Ammon's horn (tissue), 1 donor: ENCODE measurements at regions not wholly inside any gene's neighbourhood (a gene's known extent, or its start where the extent isn't known, plus 50 kb on each side); places are given as distances from the start of the nearest gene placed in this dataset.

Source experiments
- DNase-seq: peaks from one replicate; pipeline ENCODE4 v3.0.0-alpha.2; 2016; ENCODE audit warnings: low spot score

GRCh38 chr2:5955921-5956320 lies 263.7 kb downstream of the SOX11 start:
- no peak for DNase-seq

- no peak for DNase-seq
Measured at GRCh38 chr2:5959836-5960820, 267.9 kb downstream of the SOX11 start.

- DNase-seq = no peak
Measured at GRCh38 chr2:5967506-5967905, 275.3 kb downstream of the SOX11 start.

- DNase-seq = no peak
Measured at GRCh38 chr2:5969303-5969702, 277.1 kb downstream of the SOX11 start.

GRCh38 chr2:5970347-5970746 lies 278.2 kb downstream of the SOX11 start:
- DNase-seq = no peak

- no peak for DNase-seq
Measured at GRCh38 chr2:5974477-5974876, 282.3 kb downstream of the SOX11 start.

- no peak for DNase-seq
Measured at GRCh38 chr2:5975401-5975800, 283.2 kb downstream of the SOX11 start.

GRCh38 chr2:5976531-5977065 lies 284.4 kb downstream of the SOX11 start:
- DNase-seq = no peak

GRCh38 chr2:5977477-5977876 lies 285.3 kb downstream of the SOX11 start:
- no peak for DNase-seq

GRCh38 chr2:5978131-5978751 lies 286.1 kb downstream of the SOX11 start:
- no peak for DNase-seq

- peak; percentile 36 for DNase-seq
Measured at GRCh38 chr2:5980450-5981190, 288.4 kb downstream of the SOX11 start.

- DNase-seq = no peak
Measured at GRCh38 chr2:5982193-5982902, 290.2 kb downstream of the SOX11 start.

- no peak for DNase-seq
Measured at GRCh38 chr2:5982903-5983265, 290.7 kb downstream of the SOX11 start.

- no peak for DNase-seq
Measured at GRCh38 chr2:5983511-5984272, 291.5 kb downstream of the SOX11 start.

GRCh38 chr2:5984273-5984655 lies 292.1 kb downstream of the SOX11 start:
- DNase-seq = no peak

GRCh38 chr2:5984946-5985345 lies 292.8 kb downstream of the SOX11 start:
- no peak for DNase-seq

GRCh38 chr2:5985536-5986385 lies 293.6 kb downstream of the SOX11 start:
- DNase-seq = no peak

- no peak for DNase-seq
Measured at GRCh38 chr2:5986801-5987787, 294.9 kb downstream of the SOX11 start.

- DNase-seq = no peak
Measured at GRCh38 chr2:5988120-5988519, 295.9 kb downstream of the SOX11 start.
